GM19023 (cell line): ENCODE measurements at regions not wholly inside any gene's neighbourhood (a gene's known extent, or its start where the extent isn't known, plus 50 kb on each side); places are given as distances from the start of the nearest gene placed in this dataset.
"Not testable (repeated sequence)": the region's sequence is repeated elsewhere in the genome, so short reads cannot be mapped to it uniquely, and the experiment has no call there.

Source experiments
- ATAC-seq: cut with Tn5 transposase; IDR thresholded peaks from one replicate; pipeline ENCODE4 v1.9.1; 2021; ENCODE audit warnings: mild to moderate bottlenecking, moderate library complexity; ENCODE audit not compliant: unreplicated experiment

GRCh38 chr10:105745596-105746148, 1104.6 kb downstream of the SORCS3 start:
- ATAC-seq = no peak

GRCh38 chr10:105743343-105744056, 1102.4 kb downstream of the SORCS3 start:
- no peak for ATAC-seq

GRCh38 chr10:105742923-105743322, 1101.8 kb downstream of the SORCS3 start:
- no peak for ATAC-seq

- ATAC-seq = no peak
These were observed 1101.1 kb downstream of the SORCS3 start for GRCh38 chr10:105742184-105742583.

GRCh38 chr10:105734479-105734878, 1093.4 kb downstream of the SORCS3 start:
- no peak for ATAC-seq

GRCh38 chr10:105733924-105734323, 1092.8 kb downstream of the SORCS3 start:
- ATAC-seq = no peak

- ATAC-seq = no peak
These were observed 1088.3 kb downstream of the SORCS3 start for GRCh38 chr10:105729428-105729827.

- ATAC-seq = not testable (repeated sequence)
These were observed 1086.5 kb downstream of the SORCS3 start for GRCh38 chr10:105727586-105727985.

- ATAC-seq = no peak
These were observed 1086.0 kb downstream of the SORCS3 start for GRCh38 chr10:105727131-105727530.

- no peak for ATAC-seq
These were observed 1085.1 kb downstream of the SORCS3 start for GRCh38 chr10:105726149-105726548.

- ATAC-seq = no peak
These were observed 1083.9 kb downstream of the SORCS3 start for GRCh38 chr10:105725007-105725406.

- no peak for ATAC-seq
These were observed 1077.3 kb downstream of the SORCS3 start for GRCh38 chr10:105718207-105718995.

GRCh38 chr10:105714728-105715127, 1073.6 kb downstream of the SORCS3 start:
- no peak for ATAC-seq

- no peak for ATAC-seq
These were observed 1066.5 kb downstream of the SORCS3 start for GRCh38 chr10:105707603-105708002.

GRCh38 chr10:105706281-105707026, 1065.4 kb downstream of the SORCS3 start:
- ATAC-seq = no peak

- no peak for ATAC-seq
These were observed 1061.1 kb downstream of the SORCS3 start for GRCh38 chr10:105702211-105702610.

- ATAC-seq = no peak
These were observed 1059.1 kb downstream of the SORCS3 start for GRCh38 chr10:105700218-105700617.

- ATAC-seq = no peak
These were observed 1058.4 kb downstream of the SORCS3 start for GRCh38 chr10:105699504-105699903.

GRCh38 chr10:105698592-105698991, 1057.5 kb downstream of the SORCS3 start:
- no peak for ATAC-seq

- no peak for ATAC-seq
These were observed 1056.2 kb downstream of the SORCS3 start for GRCh38 chr10:105697290-105697780.

- no peak for ATAC-seq
These were observed 1050.7 kb downstream of the SORCS3 start for GRCh38 chr10:105691811-105692210.
